Small intestine (tissue), 7 donors: ENCODE measurements at regions not wholly inside any gene's neighbourhood (a gene's known extent, or its start where the extent isn't known, plus 50 kb on each side); places are given as distances from the start of the nearest gene placed in this dataset.

Source experiments
- DNase-seq, 2 donors: peaks; one replicate each; pipeline versions ENCODE4 v3.0.0 to v3.0.0-alpha.2; 2013
- FAIRE-seq: peaks from 2 replicates; lab custom pipeline; 2012; peaks lifted over from hg19 to GRCh38; lab: Jason Lieb, UNC
- H3K27ac ChIP-seq, 3 donors: one replicate each; pipeline ENCODE4 v1.5.1; 2013; ENCODE audit warnings: low read length in 2 of 3, mild to moderate bottlenecking in 2 of 3, control low read depth in 1 of 3, inconsistent platforms in 1 of 3, low read depth in 1 of 3, moderate library complexity in 1 of 3
- H3K27me3 ChIP-seq, 3 donors: one replicate each; pipeline ENCODE4 v1.6.1; 2013; ENCODE audit warnings: low read length in 3 of 3, inconsistent platforms in 1 of 3; ENCODE audit not compliant: control insufficient read depth in 3 of 3, insufficient read depth in 3 of 3
- H3K36me3 ChIP-seq, 3 donors: one replicate each; pipeline ENCODE4 v1.6.1; 2013; ENCODE audit warnings: low read length in 3 of 3, inconsistent platforms in 1 of 3, low read depth in 1 of 3, mild to moderate bottlenecking in 1 of 3, moderate library complexity in 1 of 3; ENCODE audit not compliant: control insufficient read depth in 3 of 3, insufficient read depth in 2 of 3
- H3K4me1 ChIP-seq, 3 donors: one replicate each; pipeline ENCODE4 v1.6.1; 2013; ENCODE audit warnings: low read length in 2 of 3, inconsistent platforms in 1 of 3, low read depth in 1 of 3, mild to moderate bottlenecking in 1 of 3, moderate library complexity in 1 of 3; ENCODE audit not compliant: control insufficient read depth in 3 of 3, insufficient read depth in 2 of 3
- H3K4me3 ChIP-seq, 3 donors: one replicate each; pipeline ENCODE4 v1.5.1; 2013; ENCODE audit warnings: low read length in 3 of 3, control low read depth in 1 of 3, inconsistent platforms in 1 of 3, low read depth in 1 of 3, mild to moderate bottlenecking in 1 of 3, moderate library complexity in 1 of 3
- H3K9me3 ChIP-seq, 2 donors: one replicate each; pipeline ENCODE4 v1.6.1; 2013; ENCODE audit warnings: low read depth in 1 of 2, low read length in 1 of 2; ENCODE audit not compliant: control insufficient read depth in 2 of 2, insufficient read depth in 1 of 2
- WGBS, 3 donors: extraction: QIAGEN DNeasy Blood & Tissue Kit; methylation state at CpG; one replicate each; pipeline ENCODE4 v1.1.7; 2013; 5-methylcytosine and 5-hydroxymethylcytosine counted together
- donor health status: healthy with polysubstance abuse.
- donor health status: control.
- donor health status: control.
- donor health status: Bipolar disorder and iron deficiency.
- donor health status: healthy.

DNA sequence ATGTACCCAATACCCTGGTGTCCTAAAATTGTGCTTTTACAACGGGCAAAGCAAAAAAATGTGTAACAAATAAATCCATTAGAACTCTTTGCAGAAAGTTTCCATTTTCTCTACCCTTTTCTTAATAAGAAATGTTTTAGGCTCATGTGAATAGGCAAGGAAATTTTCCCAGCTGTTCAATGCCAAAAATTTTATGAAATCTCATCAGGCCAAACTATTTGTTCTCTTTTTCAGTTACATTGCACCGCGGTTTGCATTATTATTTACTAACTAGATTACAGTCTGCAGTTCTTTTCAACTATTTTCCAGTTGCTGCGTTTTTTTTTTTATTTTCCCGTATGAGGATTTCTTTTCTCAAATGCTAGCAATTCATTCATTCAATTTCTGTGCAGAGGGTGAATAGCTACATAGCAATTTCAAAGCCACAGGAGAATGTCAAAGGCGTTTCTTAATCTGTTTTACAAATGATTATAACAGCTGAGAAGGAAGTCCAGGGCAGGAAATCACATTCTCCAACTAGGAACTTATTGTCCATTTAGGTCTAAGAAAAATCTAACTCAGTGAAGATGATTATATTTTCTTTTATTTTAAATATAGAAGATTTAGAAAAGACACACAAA is 367.5 kb upstream of the MMADHC start:
- Histone ChIP-seq H3K27me3 (no peaks in the 10 kb centered on the region), H3K4me3 (no peak overlapping the region), H3K36me3 (no peaks in the 10 kb centered on the region), H3K9me3 (peaks cover 0 to 3% of the 10 kb centered on the region in 2 donors), H3K27ac (no peak overlapping the region), H3K4me1 (no peaks in the 10 kb centered on the region)
- FAIRE-seq (no peak), DNase-seq (no peak)
- 73 to 76% (median 74%) methylated on average over 6 of the region's 6 CpGs for WGBS, 3 donors

DNA sequence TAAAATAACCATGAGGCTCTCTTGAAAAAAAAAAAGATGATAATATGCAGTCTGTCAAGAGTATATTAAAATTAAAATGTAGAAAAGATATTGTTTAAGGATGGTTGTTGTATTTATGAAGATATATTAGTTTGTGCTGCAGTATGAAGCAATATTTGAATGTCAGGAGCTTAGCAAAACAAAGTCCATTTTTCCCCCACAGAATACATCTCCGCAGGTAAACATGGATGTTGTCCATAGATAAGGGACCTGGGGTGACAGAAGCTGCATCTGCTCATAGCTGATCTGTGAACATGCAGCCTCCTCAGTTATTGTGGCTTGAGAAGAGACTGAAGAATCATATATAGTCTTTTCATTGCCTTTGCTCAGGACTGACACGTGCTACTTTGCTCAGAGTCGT is 366.1 kb upstream of the MMADHC start:
- no peaks in the 10 kb centered on the region for H3K4me1 ChIP-seq
- no peak overlapping the region for H3K4me3 ChIP-seq
- WGBS, 3 donors, result 87 to 89% (median 88%) methylated on average over 3 of the region's 3 CpGs
- H3K36me3 ChIP-seq, result no peaks in the 10 kb centered on the region
- H3K9me3 ChIP-seq, result peaks cover 0 to 3% of the 10 kb centered on the region in 2 donors
- H3K27me3 ChIP-seq, result no peaks in the 10 kb centered on the region
- H3K27ac ChIP-seq, result no peak overlapping the region
- FAIRE-seq, result no peak
- no peak for DNase-seq

DNA sequence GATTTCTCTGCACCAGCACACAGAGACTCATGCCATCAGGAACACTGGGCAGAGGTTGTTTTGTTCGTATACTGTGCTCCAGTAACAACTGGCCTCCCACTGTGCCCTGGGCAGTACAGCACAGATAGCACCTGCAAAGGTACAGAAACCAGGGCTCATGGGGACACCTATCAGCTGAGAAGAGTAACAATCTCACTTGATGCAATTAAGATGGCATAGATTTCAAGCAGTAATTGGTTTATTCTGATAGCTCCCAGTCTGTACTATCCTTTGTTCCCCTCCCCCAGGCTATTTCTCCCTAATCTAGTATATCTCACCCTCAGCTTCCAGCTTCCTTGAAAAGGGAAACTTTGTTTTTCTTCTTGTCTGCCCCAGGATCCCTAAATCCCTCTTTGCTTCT is 343.9 kb upstream of the MMADHC start:
- no peak for FAIRE-seq
- 58 to 78% (median 71%) methylated on average over 1 of the region's 1 CpG for WGBS, 3 donors

DNA sequence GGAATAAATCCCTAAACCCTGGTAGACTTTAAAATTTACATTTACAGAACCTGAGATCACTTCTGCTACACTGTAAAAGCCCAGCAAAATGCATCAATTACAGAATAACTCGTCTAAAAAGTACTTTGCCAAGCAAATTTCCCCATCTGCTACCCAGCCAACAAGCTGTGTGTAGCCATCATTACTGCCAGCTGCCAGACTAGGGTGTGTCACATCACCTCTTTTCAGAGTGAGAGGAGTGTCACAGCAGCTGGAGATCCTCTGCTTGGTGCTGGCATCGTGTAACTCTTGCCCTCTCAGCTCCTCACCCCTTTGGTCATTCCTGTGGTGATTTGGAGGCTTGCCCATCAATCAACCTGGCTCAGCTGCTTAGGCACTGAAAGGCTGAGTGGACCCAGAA is 340.4 kb upstream of the MMADHC start:
- no peak overlapping the region for H3K27ac ChIP-seq
- H3K36me3 ChIP-seq, result no peaks in the 10 kb centered on the region
- H3K9me3 ChIP-seq, result no peaks in the 10 kb centered on the region
- no peak for DNase-seq
- no peaks in the 10 kb centered on the region for H3K4me1 ChIP-seq
- no peak for FAIRE-seq
- no peaks in the 10 kb centered on the region for H3K27me3 ChIP-seq
- no peak overlapping the region for H3K4me3 ChIP-seq
- 16 to 44% (median 35%) methylated on average over 2 of the region's 2 CpGs for WGBS, 3 donors

More for the DNA sequence above, 343.9 kb upstream of the MMADHC start:
- H3K27ac ChIP-seq, result no peak overlapping the region
- no peaks in the 10 kb centered on the region for H3K27me3 ChIP-seq
- no peak for DNase-seq
- no peaks in the 10 kb centered on the region for H3K4me1 ChIP-seq
- H3K4me3 ChIP-seq, result no peak overlapping the region
- H3K36me3 ChIP-seq, result no peaks in the 10 kb centered on the region
- H3K9me3 ChIP-seq, result no peaks in the 10 kb centered on the region

DNA sequence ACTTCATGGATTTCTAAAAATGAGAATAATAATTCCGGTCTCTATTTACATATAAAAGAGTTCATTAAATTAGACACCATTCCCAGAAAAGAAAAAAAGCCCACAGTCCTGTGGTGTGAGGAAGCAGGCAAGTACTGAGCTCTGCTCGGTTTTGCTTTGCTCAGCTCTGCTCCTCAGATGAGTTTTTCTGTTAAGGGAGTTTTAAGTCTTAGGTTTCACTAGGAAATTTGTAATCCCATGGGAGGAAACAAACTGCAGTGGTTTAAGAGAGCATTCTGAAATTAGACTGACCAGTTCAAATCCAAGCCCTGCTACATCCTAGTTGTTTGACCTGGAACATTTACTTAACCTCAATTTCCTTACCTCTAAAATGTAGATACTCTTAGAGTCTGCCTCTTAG is 338.6 kb upstream of the MMADHC start:
- DNase-seq (no peak), FAIRE-seq (no peak)
- Histone ChIP-seq H3K4me1 (no peaks in the 10 kb centered on the region), H3K9me3 (no peaks in the 10 kb centered on the region), H3K4me3 (no peak overlapping the region), H3K27me3 (no peaks in the 10 kb centered on the region), H3K27ac (no peak overlapping the region), H3K36me3 (no peaks in the 10 kb centered on the region)
- WGBS, 3 donors, result 56 to 84% (median 67%) methylated on average over 2 of the region's 2 CpGs

DNA sequence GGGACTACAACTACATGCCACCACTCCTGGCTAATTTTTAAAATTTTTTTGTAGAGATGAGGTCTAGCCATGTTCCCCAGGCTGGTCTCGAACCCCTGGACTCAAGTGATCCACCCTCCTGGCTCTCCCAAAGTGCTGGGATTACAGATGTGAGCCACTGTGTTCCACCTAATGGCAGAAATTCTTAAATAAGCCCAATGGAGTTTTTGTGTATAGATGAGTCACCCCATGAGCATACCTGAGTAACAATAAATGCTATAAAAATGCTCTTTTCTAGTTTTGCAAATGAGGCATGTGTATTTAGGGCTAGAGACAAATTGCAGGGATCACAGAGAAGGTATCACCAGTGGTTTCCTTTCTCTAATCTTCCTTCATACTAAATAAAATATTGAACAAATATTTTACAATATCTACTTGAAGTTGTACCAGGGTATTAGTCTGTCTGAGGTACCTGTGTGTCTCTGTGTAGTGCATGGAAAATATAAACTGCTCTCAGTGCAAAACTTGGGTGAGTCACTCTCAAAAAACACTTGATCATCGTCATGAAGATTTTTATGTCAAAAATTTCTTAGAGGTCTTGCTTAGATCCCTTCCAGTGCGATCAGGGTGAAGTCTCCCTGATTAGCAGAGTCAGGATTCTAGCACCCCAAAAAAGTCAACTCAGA is 337.1 kb upstream of the MMADHC start:
- 70 to 80% (median 75%) methylated on average over 3 of the region's 3 CpGs for WGBS, 3 donors
- Histone ChIP-seq H3K27ac (no peak overlapping the region), H3K9me3 (no peaks in the 10 kb centered on the region), H3K27me3 (no peaks in the 10 kb centered on the region), H3K4me1 (no peaks in the 10 kb centered on the region), H3K36me3 (no peaks in the 10 kb centered on the region), H3K4me3 (no peak overlapping the region)
- DNase-seq (no peak), FAIRE-seq (no peak)

DNA sequence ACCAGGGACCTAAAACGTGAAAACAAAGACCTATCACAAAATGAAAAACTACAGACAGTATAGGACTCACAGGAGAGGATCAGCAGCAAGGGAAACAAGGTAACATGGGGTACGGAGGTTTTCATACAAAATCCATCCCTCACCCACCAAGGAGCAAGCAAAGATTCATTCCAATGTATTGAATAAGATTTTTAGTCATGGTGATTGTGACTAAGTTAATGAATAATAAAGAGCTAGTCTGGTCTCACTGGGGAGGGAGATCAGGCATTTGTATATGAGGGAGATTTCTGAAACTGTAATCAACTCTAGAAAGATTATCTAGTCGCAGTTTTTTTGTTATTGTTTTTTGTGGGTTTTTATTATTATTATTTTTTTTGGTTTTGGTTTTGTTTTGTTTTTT is 336.5 kb upstream of the MMADHC start:
- Histone ChIP-seq H3K4me3 (no peak overlapping the region), H3K27me3 (no peaks in the 10 kb centered on the region), H3K27ac (no peak overlapping the region), H3K4me1 (no peaks in the 10 kb centered on the region), H3K9me3 (no peaks in the 10 kb centered on the region), H3K36me3 (no peaks in the 10 kb centered on the region)
- WGBS, 3 donors, result 55 to 58% (median 55%) methylated on average over 3 of the region's 3 CpGs
- FAIRE-seq (no peak), DNase-seq (no peak)

DNA sequence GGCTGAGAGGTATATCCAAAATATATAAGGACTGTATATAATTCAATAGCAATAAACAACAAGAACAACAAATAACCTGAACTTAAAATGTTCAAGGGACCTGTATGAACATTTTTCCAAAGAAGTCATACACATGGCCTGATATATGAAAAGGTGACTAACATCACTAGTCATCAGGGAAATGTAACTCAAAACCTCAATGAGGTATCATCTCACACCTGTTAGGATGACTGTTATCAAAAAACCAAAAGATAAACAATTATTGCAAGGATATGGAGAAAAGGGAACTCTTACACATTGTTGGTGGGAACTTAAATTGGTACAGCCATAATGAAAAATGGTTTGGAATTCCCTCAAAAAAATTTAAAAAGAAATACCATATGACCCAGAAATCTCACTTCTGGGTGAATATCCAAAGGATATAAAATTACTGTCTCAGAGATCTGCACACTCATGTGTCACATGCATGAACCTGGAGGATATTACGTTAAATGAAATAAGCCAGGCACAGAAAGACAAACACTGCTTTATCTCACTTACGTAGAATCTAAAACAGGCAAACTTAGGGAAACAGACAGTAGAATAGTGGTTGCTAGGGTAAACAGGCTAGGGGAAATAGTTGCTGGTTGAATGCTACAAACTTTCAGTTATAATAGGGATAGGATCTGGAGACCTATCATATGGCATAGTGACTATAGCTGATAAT is 334.5 kb upstream of the MMADHC start:
- no peak overlapping the region for H3K27ac ChIP-seq
- WGBS, 3 donors, result 82 to 89% (median 86%) methylated on average over 2 of the region's 2 CpGs
- no peak for FAIRE-seq
- no peaks in the 10 kb centered on the region for H3K27me3 ChIP-seq
- H3K4me1 ChIP-seq, result no peaks in the 10 kb centered on the region
- no peaks in the 10 kb centered on the region for H3K36me3 ChIP-seq
- H3K4me3 ChIP-seq, result no peak overlapping the region
- H3K9me3 ChIP-seq, result no peaks in the 10 kb centered on the region
- no peak for DNase-seq
